Right lobe of liver (tissue), 6 donors: ENCODE measurements at regions not wholly inside any gene's neighbourhood (a gene's known extent, or its start where the extent isn't known, plus 50 kb on each side); places are given as distances from the start of the nearest gene placed in this dataset.

Source experiments
- ATAC-seq, 4 donors: fragments of 200-7000 bp; cut with Tn5 transposase; one replicate each; pipeline ENCODE4 v1.9.1; 2020; ENCODE audit warnings: mild to moderate bottlenecking in 4 of 4, moderate library complexity in 4 of 4
- DNase-seq, 3 donors: peaks; one replicate each; pipeline ENCODE4 v3.0.0-alpha.2; 2020
- H3K27ac ChIP-seq, 3 donors: fragments of 200-600 bp; one replicate each; pipeline ENCODE4 v1.8.0; 2022
- H3K27me3 ChIP-seq, 2 donors: fragments of 200-600 bp; one replicate each; pipeline ENCODE4 v1.8.0; 2022
- H3K36me3 ChIP-seq, 4 donors: fragments of 200-600 bp; sonication (generic) in 1 of 4; one replicate each; pipeline versions ENCODE4 v1.5.1 to v1.8.0; 2017 to 2022; ENCODE audit warnings: control low read depth in 1 of 4
- H3K4me1 ChIP-seq, 4 donors: fragments of 200-600 bp; sonication (generic) in 1 of 4; one replicate each; pipeline versions ENCODE4 v1.5.1 to v1.8.0; 2017 to 2022; ENCODE audit warnings: control low read depth in 1 of 4
- H3K4me3 ChIP-seq, 3 donors: fragments of 200-600 bp; one replicate each; pipeline ENCODE4 v1.8.0; 2022
- H3K9me3 ChIP-seq, 4 donors: fragments of 200-600 bp; sonication (generic) in 1 of 4; one replicate each; pipeline versions ENCODE4 v1.5.1 to v1.8.0; 2017 to 2022; ENCODE audit warnings: control low read depth in 1 of 4
- POLR2A ChIP-seq: fragments of 450-650 bp; IDR thresholded peaks from one replicate; pipeline ENCODE4 v1.6.1; 2017; ENCODE audit warnings: antibody characterized with exemption, mild to moderate bottlenecking
- WGBS: methylation state at CpG from one replicate; pipeline ENCODE4 v1.1.6; 2018; ENCODE audit warnings: low coverage, low lambda C conversion rate; ENCODE audit not compliant: insufficient coverage; ENCODE audit errors: missing lambda C conversion rate; 5-methylcytosine and 5-hydroxymethylcytosine counted together
- intact Hi-C, 2 donors: fragments of 100-400 bp; cut with DNase I; formaldehyde crosslinking; loops; one replicate each; pipeline versions ENCODE4 v1.11.2 to v1.14.1; 2022
- TF ChIP-seq, protein P1 (sequence below), 4 donors: fragments of 200-600 bp in 3 of 4; fragments of 450-650 bp in 1 of 4; IDR thresholded peaks; one replicate each; pipeline versions ENCODE4 v1.5.1 to v1.8.0; 2016 to 2022; ENCODE audit warnings: antibody characterized with exemption in 4 of 4, mild to moderate bottlenecking in 2 of 4
- donor health status: DM: no; HTN: yes; CAD: no.
- donor health status: DM: no; HTN: no; CAD: no.
- donor health status: DM: no; HTN: no; CAD: no.
- donor health status: DM: no; HTN: yes; CAD: no.
- donor health status: DM: no; HTN: yes; CAD: no.

DNA sequence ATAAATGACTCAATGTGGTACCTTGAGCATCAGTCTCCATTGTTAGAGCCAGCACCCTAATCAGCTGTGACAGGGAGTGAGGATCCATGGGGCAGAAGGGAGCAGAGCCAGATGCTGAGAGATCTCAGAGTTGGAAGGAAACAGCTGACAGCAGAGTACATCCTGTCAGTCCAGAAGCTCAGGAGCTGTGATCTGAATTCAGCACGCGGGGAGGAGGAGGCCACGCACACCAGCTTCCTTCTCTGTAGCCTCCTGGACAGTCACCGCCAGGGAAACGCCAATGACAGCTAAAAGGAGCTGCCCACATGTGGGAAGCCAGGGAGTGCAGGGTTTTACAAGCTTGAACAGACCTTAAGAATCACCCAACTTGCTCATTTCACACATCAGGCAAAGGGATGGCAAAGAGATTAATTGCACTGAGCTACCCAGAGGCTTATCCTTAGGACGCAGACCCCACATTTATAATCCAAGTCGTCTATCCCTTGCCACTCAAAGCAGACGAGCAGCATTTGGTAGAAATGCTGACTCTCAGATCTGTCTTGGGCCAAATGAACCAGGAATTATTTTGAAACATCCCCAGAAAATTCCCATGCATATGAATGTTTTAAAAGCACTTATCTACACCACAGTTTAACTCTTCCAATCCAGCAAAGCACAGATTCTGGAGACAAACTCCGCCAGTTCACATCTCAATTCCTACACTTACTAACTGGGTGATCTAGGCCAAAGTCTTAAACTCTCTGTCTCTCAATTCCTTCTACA, 322.6 kb upstream of the TMTC1 start:
- no peak for TF ChIP-seq POLR2A
- TF ChIP-seq, protein P1, sequence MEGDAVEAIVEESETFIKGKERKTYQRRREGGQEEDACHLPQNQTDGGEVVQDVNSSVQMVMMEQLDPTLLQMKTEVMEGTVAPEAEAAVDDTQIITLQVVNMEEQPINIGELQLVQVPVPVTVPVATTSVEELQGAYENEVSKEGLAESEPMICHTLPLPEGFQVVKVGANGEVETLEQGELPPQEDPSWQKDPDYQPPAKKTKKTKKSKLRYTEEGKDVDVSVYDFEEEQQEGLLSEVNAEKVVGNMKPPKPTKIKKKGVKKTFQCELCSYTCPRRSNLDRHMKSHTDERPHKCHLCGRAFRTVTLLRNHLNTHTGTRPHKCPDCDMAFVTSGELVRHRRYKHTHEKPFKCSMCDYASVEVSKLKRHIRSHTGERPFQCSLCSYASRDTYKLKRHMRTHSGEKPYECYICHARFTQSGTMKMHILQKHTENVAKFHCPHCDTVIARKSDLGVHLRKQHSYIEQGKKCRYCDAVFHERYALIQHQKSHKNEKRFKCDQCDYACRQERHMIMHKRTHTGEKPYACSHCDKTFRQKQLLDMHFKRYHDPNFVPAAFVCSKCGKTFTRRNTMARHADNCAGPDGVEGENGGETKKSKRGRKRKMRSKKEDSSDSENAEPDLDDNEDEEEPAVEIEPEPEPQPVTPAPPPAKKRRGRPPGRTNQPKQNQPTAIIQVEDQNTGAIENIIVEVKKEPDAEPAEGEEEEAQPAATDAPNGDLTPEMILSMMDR (IDR thresholded peaks at IDR 0.05) = no peak
- H3K4me3 ChIP-seq = no peak overlapping the region
- intact Hi-C loops = no loop called here
- no peak overlapping the region for H3K27ac ChIP-seq
- DNase-seq = no peak
- no peaks in the 10 kb centered on the region for H3K4me1 ChIP-seq
- H3K9me3 ChIP-seq = no peaks in the 10 kb centered on the region
- H3K36me3 ChIP-seq = no peaks in the 10 kb centered on the region
- no peaks in the 10 kb centered on the region for H3K27me3 ChIP-seq
- 58% methylated on average over 7 of the region's 9 CpGs for WGBS
- no peak for ATAC-seq

- WGBS = 65% methylated on average over 2 of the region's 2 CpGs
Observed at GRCh38 chr12:30105505-30105904, 321.8 kb upstream of the TMTC1 start.

DNA sequence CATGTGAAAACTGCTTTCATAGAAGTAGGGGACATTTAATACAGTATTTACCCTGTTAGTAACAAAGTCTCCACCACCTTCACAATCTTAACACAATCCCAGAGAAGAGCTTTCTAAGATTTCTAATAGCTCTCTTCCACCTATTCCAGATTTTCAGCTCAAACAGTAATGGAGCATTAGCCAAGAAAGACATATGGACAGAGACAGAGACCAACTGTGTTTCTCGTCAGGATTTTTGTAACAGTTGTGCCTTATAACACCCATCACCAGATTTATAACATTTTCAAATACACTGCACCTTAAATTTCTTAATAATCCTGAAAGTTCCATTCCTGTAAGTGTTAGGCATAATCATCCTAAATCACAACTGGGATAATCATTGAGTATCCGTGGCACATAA, 321.2 kb upstream of the TMTC1 start:
- 84% methylated on average over 2 of the region's 2 CpGs for WGBS

More at GRCh38 chr12:30105505-30105904, 321.8 kb upstream of the TMTC1 start:
- no peak overlapping the region for H3K4me3 ChIP-seq
- TF ChIP-seq POLR2A = no peak
- TF ChIP-seq, protein P1 (IDR thresholded peaks at IDR 0.05) = no peak
- H3K9me3 ChIP-seq = no peaks in the 10 kb centered on the region
- no peaks in the 10 kb centered on the region for H3K27me3 ChIP-seq
- ATAC-seq (no peak), DNase-seq (no peak)
- H3K27ac ChIP-seq = no peak overlapping the region
- H3K36me3 ChIP-seq = no peaks in the 10 kb centered on the region
- H3K4me1 ChIP-seq = no peaks in the 10 kb centered on the region
- intact Hi-C loops = no loop called here

GRCh38 chr12:30100741-30101140, 317.0 kb upstream of the TMTC1 start:
- no peak for TF ChIP-seq POLR2A
- intact Hi-C loops = no loop called here
- Histone ChIP-seq H3K9me3 (no peaks in the 10 kb centered on the region), H3K36me3 (no peaks in the 10 kb centered on the region), H3K4me3 (no peak overlapping the region), H3K4me1 (no peaks in the 10 kb centered on the region), H3K27ac (no peak overlapping the region), H3K27me3 (no peaks in the 10 kb centered on the region)
- ATAC-seq (no peak), DNase-seq (no peak)
- 68% methylated on average over 1 of the region's 1 CpG for WGBS

More for the DNA sequence above, 321.2 kb upstream of the TMTC1 start:
- no peak overlapping the region for H3K4me3 ChIP-seq
- H3K9me3 ChIP-seq = no peaks in the 10 kb centered on the region
- ATAC-seq = no peak
- TF ChIP-seq, protein P1 (IDR thresholded peaks at IDR 0.05) = no peak
- TF ChIP-seq POLR2A = no peak
- H3K27ac ChIP-seq = no peak overlapping the region
- H3K36me3 ChIP-seq = no peaks in the 10 kb centered on the region
- no peaks in the 10 kb centered on the region for H3K4me1 ChIP-seq
- no peak for DNase-seq
- H3K27me3 ChIP-seq = no peaks in the 10 kb centered on the region
- intact Hi-C loops = no loop called here

- ATAC-seq = no peak
- intact Hi-C loops = no loop called here
Observed at GRCh38 chr12:30098677-30099076, 314.9 kb upstream of the TMTC1 start.

More at GRCh38 chr12:30098677-30099076, 314.9 kb upstream of the TMTC1 start:
- Histone ChIP-seq H3K27ac (no peak overlapping the region), H3K4me3 (no peak overlapping the region), H3K36me3 (no peaks in the 10 kb centered on the region), H3K4me1 (no peaks in the 10 kb centered on the region), H3K9me3 (no peaks in the 10 kb centered on the region), H3K27me3 (no peaks in the 10 kb centered on the region)
- DNase-seq = no peak
- WGBS = 49% methylated on average over 3 of the region's 3 CpGs
- no peak for TF ChIP-seq POLR2A
- TF ChIP-seq, protein P1 (IDR thresholded peaks at IDR 0.05) = no peak
